CD14-positive monocyte (primary cell): ENCODE measurements at regions not wholly inside any gene's neighbourhood (a gene's known extent, or its start where the extent isn't known, plus 50 kb on each side); places are given as distances from the start of the nearest gene placed in this dataset.

Source experiments
- DNase-seq, 3 donors: peaks; one replicate each; pipeline ENCODE4 v3.0.0-alpha.2; 2011 to 2022
- H2AFZ ChIP-seq: 2 replicates; pipeline ENCODE4 v1.6.0; 2012; ENCODE audit warnings: mild to moderate bottlenecking, low read depth, low read length, inconsistent platforms; ENCODE audit not compliant: insufficient read depth, poor library complexity, severe bottlenecking
- H3K27ac ChIP-seq, 2 donors: 1 replicate in 1 of 2; 2 replicates in 1 of 2; pipeline ENCODE4 v1.5.1; 2012 to 2013; ENCODE audit warnings: low read length in 2 of 2, control low read depth in 1 of 2, inconsistent platforms in 1 of 2, low read depth in 1 of 2, mild to moderate bottlenecking in 1 of 2
- H3K27me3 ChIP-seq, 2 donors: one replicate each; pipeline versions ENCODE4 v1.6.0 to v1.6.1; 2011 to 2013; ENCODE audit warnings: low read length in 2 of 2; ENCODE audit not compliant: control insufficient read depth in 2 of 2, insufficient read depth in 2 of 2
- H3K36me3 ChIP-seq, 2 donors: replicated peaks in 1 of 2; 1 replicate in 1 of 2; 2 replicates in 1 of 2; pipeline versions ENCODE4 v1.5.1 to v1.6.1; 2012 to 2013; ENCODE audit warnings: low read length in 2 of 2, control low read depth in 1 of 2, inconsistent platforms in 1 of 2, mild to moderate bottlenecking in 1 of 2; ENCODE audit not compliant: insufficient read depth in 2 of 2, control insufficient read depth in 1 of 2
- H3K4me1 ChIP-seq, 2 donors: 1 replicate in 1 of 2; 2 replicates in 1 of 2; pipeline versions ENCODE4 v1.5.1 to v1.6.1; 2012 to 2013; ENCODE audit warnings: low read length in 2 of 2, control low read depth in 1 of 2, inconsistent platforms in 1 of 2, mild to moderate bottlenecking in 1 of 2, moderate library complexity in 1 of 2; ENCODE audit not compliant: insufficient read depth in 2 of 2, control insufficient read depth in 1 of 2
- H3K4me2 ChIP-seq: replicated peaks from 2 replicates; pipeline ENCODE3; 2012; ENCODE audit warnings: low read length, moderate library complexity, mild to moderate bottlenecking; ENCODE audit not compliant: poor library complexity, severe bottlenecking; ENCODE audit errors: extremely low read depth
- H3K4me3 ChIP-seq, 3 experiments: fragments of 200-600 bp in 1 of 3; sonication (generic) in 1 of 3; replicated peaks in 1 of 3; 1 replicate in 2 of 3; 2 replicates in 1 of 3; pipeline ENCODE4 v1.5.1; 2011 to 2013; ENCODE audit warnings: low read length in 3 of 3, mild to moderate bottlenecking in 3 of 3, control low read depth in 2 of 3, low read depth in 2 of 3, inconsistent platforms in 1 of 3, moderate library complexity in 1 of 3
- H3K79me2 ChIP-seq: 2 replicates; pipeline ENCODE4 v1.6.0; 2012; ENCODE audit warnings: mild to moderate bottlenecking, control low read depth, inconsistent platforms, low read length, moderate library complexity; ENCODE audit not compliant: insufficient read depth
- H3K9ac ChIP-seq: 2 replicates; pipeline ENCODE4 v1.6.0; 2017; ENCODE audit warnings: low read length, mild to moderate bottlenecking; ENCODE audit not compliant: insufficient read depth, poor library complexity, severe bottlenecking
- H3K9me3 ChIP-seq, 2 donors: replicated peaks in 1 of 2; 1 replicate in 1 of 2; 2 replicates in 1 of 2; pipeline versions ENCODE4 v1.5.1 to v1.6.1; 2012 to 2013; ENCODE audit warnings: low read length in 2 of 2, control low read depth in 1 of 2; ENCODE audit not compliant: control insufficient read depth in 1 of 2, insufficient read depth in 1 of 2
- H4K20me1 ChIP-seq: 2 replicates; pipeline ENCODE4 v1.6.0; 2012; ENCODE audit warnings: mild to moderate bottlenecking, low read length, control low read depth, moderate library complexity; ENCODE audit not compliant: insufficient read depth
- H3K27ac Mint-ChIP-seq, 7 donors: one replicate each; pipeline ENCODE4 v1.8.0; 2020; ENCODE audit warnings: mild to moderate bottlenecking in 7 of 7, mixed read lengths in 7 of 7, moderate library complexity in 6 of 7, inconsistent platforms in 2 of 7
- H3K27me3 Mint-ChIP-seq, 3 donors: one replicate each; pipeline ENCODE4 v1.8.0; 2021 to 2022; ENCODE audit warnings: low read depth in 3 of 3, mild to moderate bottlenecking in 3 of 3, mixed read lengths in 3 of 3, moderate library complexity in 3 of 3, inconsistent platforms in 1 of 3
- H3K36me3 Mint-ChIP-seq, 2 donors: one replicate each; pipeline ENCODE4 v1.8.0; 2020; ENCODE audit warnings: mixed read lengths in 2 of 2, inconsistent platforms in 1 of 2, mild to moderate bottlenecking in 1 of 2
- H3K4me1 Mint-ChIP-seq: one replicate; pipeline ENCODE4 v1.8.0; 2020; ENCODE audit warnings: mild to moderate bottlenecking, mixed read lengths
- H3K4me3 Mint-ChIP-seq, 2 donors: one replicate each; pipeline ENCODE4 v1.8.0; 2020; ENCODE audit warnings: mild to moderate bottlenecking in 2 of 2, mixed read lengths in 2 of 2, moderate library complexity in 1 of 2
- H3K9me3 Mint-ChIP-seq, 7 donors: one replicate each; pipeline ENCODE4 v1.8.0; 2020 to 2022; ENCODE audit warnings: mixed read lengths in 7 of 7, mild to moderate bottlenecking in 6 of 7, moderate library complexity in 6 of 7, inconsistent platforms in 2 of 7
- WGBS: methylation state at CpG from one replicate; pipeline ENCODE4 v1.1.5; 2013; ENCODE audit warnings: missing lambda C conversion rate; ENCODE audit not compliant: insufficient coverage; 5-methylcytosine and 5-hydroxymethylcytosine counted together
- intact Hi-C, 2 donors: fragments of 100-400 bp; cut with micrococcal nuclease; formaldehyde crosslinking; loops; one replicate each; pipeline versions ENCODE4 v1.15.0 to v1.15.1; 2023
- TF ChIP-seq, protein P1 (sequence below): fragments of 200-600 bp; IDR thresholded peaks from one replicate; pipeline ENCODE4 v1.8.0; 2022; ENCODE audit warnings: antibody characterized with exemption, mild to moderate bottlenecking

DNA sequence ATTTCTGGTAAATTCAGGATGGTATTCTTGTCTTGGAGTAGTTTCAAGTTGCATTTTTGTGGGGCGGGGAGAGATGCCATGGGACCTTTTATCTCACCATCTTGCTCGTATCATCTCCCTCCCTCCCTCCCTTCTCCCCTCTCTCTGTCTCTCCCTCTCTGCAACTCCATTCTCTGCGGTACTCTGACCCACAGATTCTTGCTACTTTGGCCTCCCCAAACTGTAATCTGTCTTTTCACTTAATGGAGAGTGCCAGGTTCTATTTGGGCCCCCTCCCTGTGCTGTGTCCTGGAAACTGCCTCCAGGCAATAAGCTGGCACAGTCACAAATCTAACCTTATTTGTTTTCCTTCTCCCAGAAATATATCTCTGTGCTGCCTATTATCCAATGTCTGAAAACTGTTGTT is 175.2 kb downstream of the PAWR start:
- no peaks in the 10 kb centered on the region for H3K79me2 ChIP-seq
- peaks cover 6 to 20% (median 9%) of the 10 kb centered on the region in 7 donors for H3K9me3 Mint-ChIP-seq
- 86% methylated on average over 1 of the region's 3 CpGs for WGBS
- H3K4me2 ChIP-seq: no peak overlapping the region
- no peak for DNase-seq
- H3K4me1 ChIP-seq: no peaks in the 10 kb centered on the region
- no peak overlapping the region for H3K27ac ChIP-seq
- peaks cover 0 to 21% of the 10 kb centered on the region in 2 donors for H3K9me3 ChIP-seq
- H2AFZ ChIP-seq: no peak overlapping the region
- H3K4me3 Mint-ChIP-seq: no peak overlapping the region
- intact Hi-C loops: no loop called here
- TF ChIP-seq, protein P1, sequence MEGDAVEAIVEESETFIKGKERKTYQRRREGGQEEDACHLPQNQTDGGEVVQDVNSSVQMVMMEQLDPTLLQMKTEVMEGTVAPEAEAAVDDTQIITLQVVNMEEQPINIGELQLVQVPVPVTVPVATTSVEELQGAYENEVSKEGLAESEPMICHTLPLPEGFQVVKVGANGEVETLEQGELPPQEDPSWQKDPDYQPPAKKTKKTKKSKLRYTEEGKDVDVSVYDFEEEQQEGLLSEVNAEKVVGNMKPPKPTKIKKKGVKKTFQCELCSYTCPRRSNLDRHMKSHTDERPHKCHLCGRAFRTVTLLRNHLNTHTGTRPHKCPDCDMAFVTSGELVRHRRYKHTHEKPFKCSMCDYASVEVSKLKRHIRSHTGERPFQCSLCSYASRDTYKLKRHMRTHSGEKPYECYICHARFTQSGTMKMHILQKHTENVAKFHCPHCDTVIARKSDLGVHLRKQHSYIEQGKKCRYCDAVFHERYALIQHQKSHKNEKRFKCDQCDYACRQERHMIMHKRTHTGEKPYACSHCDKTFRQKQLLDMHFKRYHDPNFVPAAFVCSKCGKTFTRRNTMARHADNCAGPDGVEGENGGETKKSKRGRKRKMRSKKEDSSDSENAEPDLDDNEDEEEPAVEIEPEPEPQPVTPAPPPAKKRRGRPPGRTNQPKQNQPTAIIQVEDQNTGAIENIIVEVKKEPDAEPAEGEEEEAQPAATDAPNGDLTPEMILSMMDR: no peak
- no peak overlapping the region for H3K9ac ChIP-seq
- H3K36me3 Mint-ChIP-seq: no peaks in the 10 kb centered on the region
- H3K27me3 Mint-ChIP-seq: no peaks in the 10 kb centered on the region
- no peak overlapping the region for H3K27ac Mint-ChIP-seq
- H3K36me3 ChIP-seq: no peaks in the 10 kb centered on the region
- H4K20me1 ChIP-seq: no peaks in the 10 kb centered on the region
- H3K4me3 ChIP-seq: no peak overlapping the region
- H3K27me3 ChIP-seq: no peaks in the 10 kb centered on the region
- no peaks in the 10 kb centered on the region for H3K4me1 Mint-ChIP-seq

DNA sequence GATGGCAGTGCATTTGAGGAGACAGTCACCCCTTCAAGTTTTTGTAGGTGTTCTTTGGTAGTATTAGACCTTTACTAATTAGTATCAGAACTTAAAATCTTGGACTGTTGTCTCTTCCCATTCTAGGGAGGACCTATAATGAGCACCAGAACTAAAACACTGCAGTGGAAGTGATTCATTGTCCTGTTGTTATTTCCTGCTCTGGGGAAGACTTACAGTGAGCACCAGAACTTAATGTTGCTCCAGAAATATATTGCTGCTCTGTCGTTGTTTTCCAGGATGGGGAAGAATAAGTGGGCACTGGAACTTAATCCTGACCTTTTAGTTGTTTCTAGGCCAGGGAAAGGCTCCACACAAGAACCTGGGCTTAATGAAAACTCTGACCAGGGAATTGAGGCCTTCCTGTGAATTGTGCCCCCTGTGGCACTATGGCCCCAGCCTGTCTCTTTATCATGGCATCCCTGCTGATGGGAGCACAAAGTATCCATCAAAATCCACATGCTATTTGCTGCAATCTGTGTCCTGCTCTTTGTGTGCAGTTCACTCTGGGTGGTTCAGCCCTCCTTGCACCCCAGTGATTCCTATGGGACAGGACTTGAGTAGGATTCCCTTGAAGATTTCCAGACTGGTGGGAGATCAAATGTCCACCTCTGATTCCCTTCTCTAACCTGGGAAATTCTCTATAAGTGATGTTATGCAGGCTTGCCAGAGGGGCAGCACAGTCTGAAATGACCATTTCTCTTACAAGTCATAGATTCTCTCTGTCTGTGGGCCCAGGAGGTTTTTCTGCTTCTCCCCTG is 175.8 kb downstream of the PAWR start:
- Mint-ChIP-seq H3K9me3 (peaks cover 6 to 20% (median 9%) of the 10 kb centered on the region in 7 donors), H3K27me3 (no peaks in the 10 kb centered on the region), H3K27ac (no peak overlapping the region), H3K4me1 (no peaks in the 10 kb centered on the region), H3K36me3 (no peaks in the 10 kb centered on the region), H3K4me3 (no peak overlapping the region)
- H3K27ac ChIP-seq: no peak overlapping the region
- DNase-seq: no peak
- H3K4me1 ChIP-seq: no peaks in the 10 kb centered on the region
- no peak overlapping the region for H2AFZ ChIP-seq
- H3K9me3 ChIP-seq: peaks cover 0 to 21% of the 10 kb centered on the region in 2 donors
- no peak overlapping the region for H3K9ac ChIP-seq
- H3K36me3 ChIP-seq: no peaks in the 10 kb centered on the region
- WGBS: 67% methylated on average over 1 of the region's 1 CpG
- H3K27me3 ChIP-seq: no peaks in the 10 kb centered on the region
- H3K4me3 ChIP-seq: no peak overlapping the region
- no peak overlapping the region for H3K4me2 ChIP-seq
- intact Hi-C loops: no loop called here
- no peaks in the 10 kb centered on the region for H3K79me2 ChIP-seq
- H4K20me1 ChIP-seq: no peaks in the 10 kb centered on the region
- TF ChIP-seq, protein P1: no peak
